ENCODE measurements at regions not wholly inside any gene's neighbourhood (a gene's known extent, or its start where the extent isn't known, plus 50 kb on each side); places are given as distances from the start of the nearest gene placed in this dataset.

DNA sequence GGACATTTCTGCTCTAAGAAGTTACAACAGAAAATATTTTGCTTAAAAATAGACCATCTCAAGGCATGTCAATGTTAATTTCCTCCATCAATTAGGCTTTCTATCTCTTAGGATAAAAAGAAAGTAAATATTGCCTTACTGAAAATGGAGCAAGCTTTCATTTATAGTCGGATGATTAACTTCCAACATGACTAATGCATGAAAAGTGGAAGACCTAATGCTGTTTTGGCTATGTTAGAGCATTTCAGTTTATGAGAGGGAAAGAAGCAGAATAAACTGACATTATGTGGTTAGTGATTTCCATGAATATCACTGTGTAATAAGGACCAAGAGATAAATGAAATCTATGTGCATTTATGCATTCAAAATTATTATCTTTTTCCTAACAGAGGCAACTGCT is 475.2 kb upstream of the UBE2E3 start:
- TF ChIP-seq SIN3A (IDR thresholded peaks at IDR 0.05; ENCODE audit: borderline replicate concordance, insufficient read depth, low read length) (no peak), TAF1 (IDR thresholded peaks at IDR 0.05; ENCODE audit: borderline replicate concordance, insufficient read depth, low read length) (no peak), FOXP2 (optimal IDR thresholded peaks at IDR 0.05; ENCODE audit: borderline replicate concordance, extremely low read depth, extremely low read length, insufficient read depth) (no peak), POLR2AphosphoS5 (IDR thresholded peaks at IDR 0.05; ENCODE audit: low read depth, low read length) (no peak)
- TF ChIP-seq, protein P1, sequence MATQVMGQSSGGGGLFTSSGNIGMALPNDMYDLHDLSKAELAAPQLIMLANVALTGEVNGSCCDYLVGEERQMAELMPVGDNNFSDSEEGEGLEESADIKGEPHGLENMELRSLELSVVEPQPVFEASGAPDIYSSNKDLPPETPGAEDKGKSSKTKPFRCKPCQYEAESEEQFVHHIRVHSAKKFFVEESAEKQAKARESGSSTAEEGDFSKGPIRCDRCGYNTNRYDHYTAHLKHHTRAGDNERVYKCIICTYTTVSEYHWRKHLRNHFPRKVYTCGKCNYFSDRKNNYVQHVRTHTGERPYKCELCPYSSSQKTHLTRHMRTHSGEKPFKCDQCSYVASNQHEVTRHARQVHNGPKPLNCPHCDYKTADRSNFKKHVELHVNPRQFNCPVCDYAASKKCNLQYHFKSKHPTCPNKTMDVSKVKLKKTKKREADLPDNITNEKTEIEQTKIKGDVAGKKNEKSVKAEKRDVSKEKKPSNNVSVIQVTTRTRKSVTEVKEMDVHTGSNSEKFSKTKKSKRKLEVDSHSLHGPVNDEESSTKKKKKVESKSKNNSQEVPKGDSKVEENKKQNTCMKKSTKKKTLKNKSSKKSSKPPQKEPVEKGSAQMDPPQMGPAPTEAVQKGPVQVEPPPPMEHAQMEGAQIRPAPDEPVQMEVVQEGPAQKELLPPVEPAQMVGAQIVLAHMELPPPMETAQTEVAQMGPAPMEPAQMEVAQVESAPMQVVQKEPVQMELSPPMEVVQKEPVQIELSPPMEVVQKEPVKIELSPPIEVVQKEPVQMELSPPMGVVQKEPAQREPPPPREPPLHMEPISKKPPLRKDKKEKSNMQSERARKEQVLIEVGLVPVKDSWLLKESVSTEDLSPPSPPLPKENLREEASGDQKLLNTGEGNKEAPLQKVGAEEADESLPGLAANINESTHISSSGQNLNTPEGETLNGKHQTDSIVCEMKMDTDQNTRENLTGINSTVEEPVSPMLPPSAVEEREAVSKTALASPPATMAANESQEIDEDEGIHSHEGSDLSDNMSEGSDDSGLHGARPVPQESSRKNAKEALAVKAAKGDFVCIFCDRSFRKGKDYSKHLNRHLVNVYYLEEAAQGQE (IDR thresholded peaks at IDR 0.05; ENCODE audit: insufficient read depth in 1 of 2, low read depth in 2 of 2, low read length in 2 of 2), result no peak
